BJ (cell line): ENCODE measurements at regions not wholly inside any gene's neighbourhood (a gene's known extent, or its start where the extent isn't known, plus 50 kb on each side); places are given as distances from the start of the nearest gene placed in this dataset.

ENCODE experiments used
- CTCF ChIA-PET: fragments of 350-600 bp; formaldehyde crosslinking; extraction: SDS; loops from one replicate; lab custom pipeline; 2021; ENCODE audit warnings: antibody characterized with exemption, inconsistent platforms; lab: Yijun Ruan, JAX
- POLR2A ChIA-PET: fragments of 300-600 bp; sonication (Branson Sonifier 250); formaldehyde crosslinking; extraction: SDS; loops from one replicate; lab custom pipeline; 2021; ENCODE audit warnings: antibody characterized with exemption; lab: Charles Lee
- DNase-seq: peaks from one replicate; pipeline ENCODE4 v3.0.0-alpha.2; 2011; ENCODE audit warnings: low read depth
- H3K27me3 ChIP-seq: 2 replicates; pipeline ENCODE4 v1.6.0; 2011; ENCODE audit warnings: low read length; ENCODE audit not compliant: control insufficient read depth, insufficient read depth
- H3K36me3 ChIP-seq: 2 replicates; pipeline ENCODE4 v1.5.1; 2011; ENCODE audit warnings: low read length; ENCODE audit not compliant: control insufficient read depth, insufficient read depth
- H3K4me3 ChIP-seq: 2 replicates; pipeline ENCODE4 v1.5.1; 2011; ENCODE audit warnings: low read depth, mild to moderate bottlenecking, control low read depth, low read length
- CTCF ChIP-seq: IDR thresholded peaks from 2 replicates; pipeline ENCODE4 v1.5.1; 2011; ENCODE audit warnings: low read depth, mild to moderate bottlenecking, control low read depth, inconsistent platforms, low read length, moderate library complexity; ENCODE audit not compliant: insufficient read depth

GRCh38 chr4:185895866-185896265, 83.9 kb upstream of the SORBS2 start:
- DNase-seq = no peak
- ChIA-PET CTCF (no interaction called here), POLR2A (no interaction called here)
- no peaks in the 10 kb centered on the region for H3K36me3 ChIP-seq
- H3K4me3 ChIP-seq = no peak overlapping the region
- no peaks in the 10 kb centered on the region for H3K27me3 ChIP-seq
- no peak for TF ChIP-seq CTCF

GRCh38 chr4:185896817-185897488, 85.0 kb upstream of the SORBS2 start:
- POLR2A ChIA-PET = no interaction called here
- TF ChIP-seq CTCF = no peak
- CTCF ChIA-PET = no interaction called here
- Histone ChIP-seq H3K4me3 (no peak overlapping the region), H3K36me3 (no peaks in the 10 kb centered on the region), H3K27me3 (no peaks in the 10 kb centered on the region)
- DNase-seq = no peak

GRCh38 chr4:185898413-185898812, 86.4 kb upstream of the SORBS2 start:
- no peak for TF ChIP-seq CTCF

GRCh38 chr4:185899833-185900232, 87.8 kb upstream of the SORBS2 start:
- Histone ChIP-seq H3K27me3 (no peaks in the 10 kb centered on the region), H3K36me3 (no peaks in the 10 kb centered on the region), H3K4me3 (no peak overlapping the region)
- ChIA-PET CTCF (interaction anchor here (1.0 kb wide), 1 partner anchor 60 kb away, joined by 3 read pairs; no protein-coding TSS in a partner anchor), POLR2A (no interaction called here)
- no peak for DNase-seq
- TF ChIP-seq CTCF = no peak

More at GRCh38 chr4:185898413-185898812, 86.4 kb upstream of the SORBS2 start:
- no peaks in the 10 kb centered on the region for H3K27me3 ChIP-seq
- H3K4me3 ChIP-seq = no peak overlapping the region
- ChIA-PET POLR2A (no interaction called here), CTCF (no interaction called here)
- no peaks in the 10 kb centered on the region for H3K36me3 ChIP-seq
- DNase-seq = no peak

GRCh38 chr4:185902654-185903053, 90.7 kb upstream of the SORBS2 start:
- no peak for TF ChIP-seq CTCF
- ChIA-PET CTCF (no interaction called here), POLR2A (no interaction called here)
- Histone ChIP-seq H3K36me3 (no peaks in the 10 kb centered on the region), H3K27me3 (no peaks in the 10 kb centered on the region), H3K4me3 (no peak overlapping the region)
- no peak for DNase-seq
